Heart left ventricle (tissue), 13 donors: ENCODE measurements at regions not wholly inside any gene's neighbourhood (a gene's known extent, or its start where the extent isn't known, plus 50 kb on each side); places are given as distances from the start of the nearest gene placed in this dataset.

Source experiments
- POLR2A ChIP-seq, 2 donors: fragments of 450-650 bp; IDR thresholded peaks; one replicate each; pipeline ENCODE4 v1.6.1; 2017; ENCODE audit warnings: antibody characterized with exemption in 2 of 2, mild to moderate bottlenecking in 2 of 2, moderate library complexity in 2 of 2
- TF ChIP-seq, protein P1 (sequence below), 12 donors: fragments of 200-600 bp; sonication (generic) in 4 of 12; IDR thresholded peaks; one replicate each; pipeline versions ENCODE4 v1.5.0 to v1.8.0; 2018 to 2022; ENCODE audit warnings: antibody characterized with exemption in 12 of 12, mild to moderate bottlenecking in 5 of 12
- donor health status: ischemic (EF 13 %, LVEDD 7.1; RV severe dilation, severe dysfunction).
- donor health status: DM: no; HTN: yes; CAD: no.
- donor health status: DM: no; HTN: no; CAD: no.
- donor health status: ischemic (EF 25% LVEDD 6.9; RV normal size, moderate dysfunction).
- donor health status: ischemic (EF 25% LVEDD 5.7; RV mildly dilated, moderate dysfunction).
- donor health status: ischemic (EF 35%, LVEDD 5.7; RV mildly dilated, moderate dysfunction).
- donor health status: nonischemic (EF 11% LVEDD 7.7; RV severe dilation, severe dysfunction).
- donor health status: DM: yes; HTN: yes; CAD: no.
- donor health status: PGD.
- donor health status: ischemic (EF 29% LVEDD 5.4; RV normal size, mild dysfunction).
- donor health status: nonischemic (EF 23%, LVEDD 6.1; RV moderate dilation, normal function).

DNA sequence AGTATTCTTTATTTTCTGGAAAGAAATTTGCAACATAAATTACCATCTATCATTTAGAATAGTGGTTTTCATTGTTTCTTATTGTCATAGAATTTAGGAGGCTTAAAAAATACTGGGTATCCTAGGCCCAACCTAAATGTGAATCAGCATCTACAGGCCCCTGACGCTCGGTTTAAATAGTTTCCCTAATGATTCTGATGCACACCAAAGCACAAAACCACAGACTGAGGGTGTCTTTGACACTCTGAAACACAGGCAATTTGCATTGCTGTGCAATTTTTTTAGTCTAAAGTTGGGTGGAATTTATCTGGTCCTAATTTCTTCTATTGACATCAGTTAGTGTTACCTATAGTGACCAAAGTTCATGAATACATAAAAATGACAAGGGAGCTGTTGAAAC is 87.6 kb upstream of the SSTR1 start:
- TF ChIP-seq, protein P1, sequence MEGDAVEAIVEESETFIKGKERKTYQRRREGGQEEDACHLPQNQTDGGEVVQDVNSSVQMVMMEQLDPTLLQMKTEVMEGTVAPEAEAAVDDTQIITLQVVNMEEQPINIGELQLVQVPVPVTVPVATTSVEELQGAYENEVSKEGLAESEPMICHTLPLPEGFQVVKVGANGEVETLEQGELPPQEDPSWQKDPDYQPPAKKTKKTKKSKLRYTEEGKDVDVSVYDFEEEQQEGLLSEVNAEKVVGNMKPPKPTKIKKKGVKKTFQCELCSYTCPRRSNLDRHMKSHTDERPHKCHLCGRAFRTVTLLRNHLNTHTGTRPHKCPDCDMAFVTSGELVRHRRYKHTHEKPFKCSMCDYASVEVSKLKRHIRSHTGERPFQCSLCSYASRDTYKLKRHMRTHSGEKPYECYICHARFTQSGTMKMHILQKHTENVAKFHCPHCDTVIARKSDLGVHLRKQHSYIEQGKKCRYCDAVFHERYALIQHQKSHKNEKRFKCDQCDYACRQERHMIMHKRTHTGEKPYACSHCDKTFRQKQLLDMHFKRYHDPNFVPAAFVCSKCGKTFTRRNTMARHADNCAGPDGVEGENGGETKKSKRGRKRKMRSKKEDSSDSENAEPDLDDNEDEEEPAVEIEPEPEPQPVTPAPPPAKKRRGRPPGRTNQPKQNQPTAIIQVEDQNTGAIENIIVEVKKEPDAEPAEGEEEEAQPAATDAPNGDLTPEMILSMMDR (IDR thresholded peaks at IDR 0.05): no peak
- TF ChIP-seq POLR2A (IDR thresholded peaks at IDR 0.05): no peak
